ENCODE measurements at regions not wholly inside any gene's neighbourhood (a gene's known extent, or its start where the extent isn't known, plus 50 kb on each side); places are given as distances from the start of the nearest gene placed in this dataset.

GRCh38 chr5:82419559-82420332 is 141.6 kb upstream of the RPS23 start:
- no peak for DNase-seq

DNA sequence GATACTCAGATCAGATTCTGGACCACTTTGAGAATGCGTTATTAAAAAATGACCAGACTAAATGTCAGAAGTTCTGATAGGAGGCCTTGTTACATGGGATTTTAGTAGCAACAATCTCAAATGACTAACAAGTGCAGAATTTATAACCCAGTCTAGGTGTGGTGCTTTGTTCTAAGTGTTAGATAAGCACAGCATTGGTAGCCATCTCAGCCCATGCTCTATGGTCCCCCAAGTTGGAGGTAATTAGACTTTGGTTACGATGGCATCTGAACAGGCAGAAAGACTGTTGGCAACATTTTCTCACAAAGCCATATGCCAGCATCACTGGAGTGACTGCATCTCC is 140.4 kb upstream of the RPS23 start:
- no peak for DNase-seq

DNA sequence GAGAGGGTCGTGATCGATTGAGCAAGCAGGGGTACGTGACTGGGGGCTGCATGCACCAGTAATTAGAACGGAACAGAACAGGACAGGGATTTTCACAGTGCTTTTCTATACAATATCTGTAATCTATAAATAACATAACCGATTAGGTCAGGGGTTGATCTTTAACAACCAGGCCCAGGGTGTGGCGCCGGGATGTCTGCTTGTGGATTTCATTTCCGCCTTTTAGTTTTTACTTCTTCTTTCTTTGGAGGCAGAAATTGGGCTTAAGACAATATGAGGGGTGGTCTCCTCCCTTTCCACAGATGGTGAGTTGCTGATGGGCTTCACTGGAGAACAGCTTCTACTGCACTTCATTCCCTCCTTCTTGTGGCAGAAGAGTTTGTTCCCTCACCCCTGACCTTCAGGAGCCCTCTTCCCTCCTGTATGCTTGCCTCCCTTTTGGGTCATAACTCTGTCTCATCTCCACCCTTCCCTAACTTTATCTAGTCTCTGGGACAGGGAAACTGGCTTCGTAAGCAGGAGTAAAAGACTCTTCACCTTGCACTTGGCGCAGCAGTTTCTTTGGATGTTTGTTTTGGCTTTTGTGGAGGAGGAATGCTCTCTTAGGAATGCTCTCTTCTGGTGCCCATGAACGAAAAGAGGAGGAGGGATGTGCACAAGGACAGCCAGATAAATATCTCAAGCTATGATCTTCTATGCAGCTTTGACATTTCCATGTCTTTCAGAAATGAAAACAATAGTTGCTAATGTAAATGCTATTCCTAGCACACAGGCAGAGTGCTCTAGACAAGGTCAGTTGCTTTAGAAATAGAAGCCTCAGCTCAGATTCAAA is 139.8 kb upstream of the RPS23 start:
- peak in 3 of 4 experiments; percentile 17 to 43 (median 25) for DNase-seq

DNA sequence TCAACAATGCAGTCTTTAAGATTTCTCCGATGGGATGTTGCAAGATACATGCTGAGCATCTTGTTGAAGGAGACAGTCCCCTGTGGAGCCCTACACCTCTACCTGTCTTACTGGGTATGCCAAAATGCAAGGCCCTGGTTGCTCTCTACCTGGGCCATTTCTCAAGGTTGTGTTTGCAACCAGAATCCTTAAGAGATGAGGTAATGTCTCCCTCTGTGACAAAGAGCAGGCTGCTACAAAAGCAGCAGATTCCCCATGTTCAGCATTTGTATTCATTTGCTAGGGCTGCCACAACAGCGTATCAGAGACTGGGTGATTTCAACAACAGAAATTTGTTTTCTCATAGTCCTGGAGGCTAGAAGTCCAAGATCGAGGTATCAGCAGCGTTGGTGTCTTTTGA is 138.4 kb upstream of the RPS23 start:
- no peak for DNase-seq

- no peak for DNase-seq
Observed at GRCh38 chr5:82414041-82414388, 135.9 kb upstream of the RPS23 start.

GRCh38 chr5:82413302-82414040 is 135.3 kb upstream of the RPS23 start:
- no peak for DNase-seq

- DNase-seq = no peak
Observed at GRCh38 chr5:82408033-82408432, 129.9 kb upstream of the RPS23 start.

- no peak for DNase-seq
Observed at GRCh38 chr5:82406205-82406773, 128.1 kb upstream of the RPS23 start.

GRCh38 chr5:82405618-82406204 is 127.6 kb upstream of the RPS23 start:
- DNase-seq = peak in 1 of 4 experiments; percentile 17

GRCh38 chr5:82405161-82405560 is 127.0 kb upstream of the RPS23 start:
- no peak for DNase-seq

DNA sequence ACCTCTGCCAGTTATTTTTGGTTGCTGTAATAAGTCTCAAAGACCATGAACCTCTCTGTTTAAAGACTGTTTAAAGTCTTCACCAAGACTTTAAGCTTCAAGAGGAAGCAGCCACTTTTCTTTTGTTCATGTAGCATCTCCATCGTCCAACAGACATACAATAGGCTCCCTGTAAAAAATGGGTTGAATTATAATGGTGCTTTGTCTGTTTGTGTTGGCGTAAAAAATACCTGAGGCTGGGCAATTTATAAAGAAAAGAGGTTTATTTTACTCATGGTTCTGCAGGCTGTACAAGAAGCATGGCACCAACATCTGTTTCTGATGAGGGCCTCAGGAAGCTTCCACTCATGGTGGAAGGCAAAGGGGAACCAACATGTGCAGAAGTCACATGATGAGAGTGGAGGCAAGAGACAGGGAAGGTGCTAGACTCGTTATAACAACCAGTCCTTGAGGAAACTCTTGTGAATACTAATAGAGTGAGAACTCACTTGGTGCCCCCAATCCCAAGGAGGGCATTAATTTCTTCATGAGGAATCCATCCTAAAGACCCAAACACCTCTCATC is 126.3 kb upstream of the RPS23 start:
- DNase-seq = no peak

GRCh38 chr5:82403724-82404123 is 125.6 kb upstream of the RPS23 start:
- no peak for DNase-seq

- DNase-seq = no peak
Observed at GRCh38 chr5:82403026-82403425, 124.9 kb upstream of the RPS23 start.

- no peak for DNase-seq
Observed at GRCh38 chr5:82399111-82399510, 121.0 kb upstream of the RPS23 start.

GRCh38 chr5:82397741-82398320 is 119.7 kb upstream of the RPS23 start:
- DNase-seq = no peak

- no peak for DNase-seq
Observed at GRCh38 chr5:82396871-82397514, 118.8 kb upstream of the RPS23 start.

- DNase-seq = no peak
Observed at GRCh38 chr5:82396396-82396795, 118.2 kb upstream of the RPS23 start.

DNA sequence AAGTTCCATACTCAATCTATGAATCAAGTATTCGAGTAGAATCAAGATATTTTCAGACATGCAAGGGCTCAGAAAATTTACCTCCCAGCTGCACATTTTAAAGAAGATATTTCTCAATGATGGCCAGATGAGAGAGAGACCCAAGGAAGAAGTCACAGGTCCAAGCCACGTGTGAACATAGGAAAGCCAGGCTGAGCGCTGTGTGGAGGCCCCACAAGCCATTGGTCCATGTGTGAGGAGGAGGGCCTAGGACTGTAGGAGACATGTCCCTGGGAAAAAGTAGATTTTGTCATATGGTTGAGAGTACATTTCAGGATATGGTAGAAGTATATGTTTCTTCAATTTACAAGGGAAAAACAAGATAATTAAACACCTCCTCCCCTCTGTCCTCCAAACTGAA is 115.8 kb upstream of the RPS23 start:
- no peak for DNase-seq

GRCh38 chr5:82390088-82390487 is 111.9 kb upstream of the RPS23 start:
- DNase-seq = no peak

DNA sequence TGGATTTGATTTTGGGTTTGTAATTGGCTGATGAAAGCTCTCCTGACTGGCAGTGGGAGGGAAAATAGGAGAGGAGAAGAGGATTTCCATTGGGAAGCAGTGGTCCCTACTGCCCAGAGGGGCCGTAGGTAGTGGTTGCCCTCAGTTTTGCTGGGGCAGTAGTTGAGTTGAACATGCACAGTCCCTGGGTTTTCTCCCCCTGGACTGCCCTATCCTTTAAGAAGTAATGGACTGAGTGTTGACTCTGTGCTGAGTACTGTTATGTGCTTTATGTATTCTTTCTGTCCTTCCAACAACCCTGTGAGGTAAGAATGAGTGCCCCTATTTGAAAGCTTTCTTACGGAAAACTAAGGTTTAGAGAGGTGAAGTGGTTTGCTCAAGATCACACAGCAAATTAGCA is 111.2 kb upstream of the RPS23 start:
- DNase-seq = no peak

DNA sequence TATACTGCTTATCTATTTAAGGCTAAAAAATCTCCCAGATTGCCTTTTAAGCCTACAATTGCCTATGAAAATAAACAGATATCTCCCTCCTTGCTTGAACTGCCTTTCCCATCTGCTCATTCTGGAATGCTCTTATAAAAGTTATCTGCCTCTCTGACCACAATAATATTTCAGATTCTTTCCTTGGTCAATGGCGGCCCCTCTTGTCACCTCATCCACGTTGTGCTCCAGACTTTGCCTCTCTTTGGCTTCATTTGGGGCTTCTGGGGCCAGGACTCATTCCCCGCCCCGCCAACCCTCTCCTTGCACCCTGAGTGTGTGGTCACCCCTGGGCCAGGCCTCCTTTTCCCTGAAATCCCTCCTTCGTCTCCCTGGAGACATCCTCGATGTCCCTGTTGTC is 110.0 kb upstream of the RPS23 start:
- no peak for DNase-seq

DNA sequence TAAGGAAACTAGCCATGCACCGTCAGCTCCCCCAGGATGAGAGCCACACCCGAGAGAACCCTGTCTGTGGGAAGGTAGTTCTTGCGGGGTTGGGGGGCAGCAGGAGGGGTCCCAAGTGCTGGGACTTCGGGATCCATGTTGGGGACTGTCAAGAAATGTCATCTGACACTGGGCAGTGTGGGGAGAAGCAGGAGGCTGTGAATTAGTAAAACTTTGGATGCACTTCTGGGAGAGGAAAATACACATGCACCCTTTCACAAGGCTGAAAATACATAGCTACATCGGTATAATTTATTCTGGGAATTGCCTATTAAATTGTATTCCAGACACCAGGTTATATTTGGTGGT is 109.6 kb upstream of the RPS23 start:
- DNase-seq = no peak
